H1 (cell line): ENCODE measurements at regions not wholly inside any gene's neighbourhood (a gene's known extent, or its start where the extent isn't known, plus 50 kb on each side); places are given as distances from the start of the nearest gene placed in this dataset.

ENCODE experiments used
- CTCF ChIA-PET: fragments of 300-600 bp; sonication (Branson Sonifier 250); formaldehyde crosslinking; loops from one replicate; lab custom pipeline; 2021; ENCODE audit not compliant: partially characterized antibody; lab: Charles Lee
- POLR2A ChIA-PET: fragments of 300-600 bp; sonication (Branson Sonifier 250); formaldehyde crosslinking; loops from one replicate; lab custom pipeline; 2021; ENCODE audit warnings: inconsistent platforms; ENCODE audit not compliant: partially characterized antibody; lab: Charles Lee
- DNase-seq, 2 experiments: peaks; one replicate each; pipeline versions ENCODE4 v3.0.0 to v3.0.0-alpha.2; 2010 to 2022; ENCODE audit warnings: low spot score in 2 of 2, low read depth in 1 of 2, mixed read lengths in 1 of 2
- FAIRE-seq: peaks from 2 replicates; lab custom pipeline; 2011; peaks lifted over from hg19 to GRCh38; lab: Jason Lieb, UNC
- H2AFZ ChIP-seq: 2 replicates; pipeline ENCODE4 v1.8.1; 2012; ENCODE audit warnings: low read length, inconsistent platforms
- H2AK5ac ChIP-seq: 2 replicates; pipeline ENCODE4 v1.6.1; 2013; ENCODE audit warnings: low read depth, low read length
- H2BK120ac ChIP-seq: replicated peaks from 2 replicates; pipeline ENCODE3; 2013; ENCODE audit warnings: low read depth, low read length, inconsistent platforms
- H2BK12ac ChIP-seq: 2 replicates; pipeline ENCODE4 v1.6.1; 2013; ENCODE audit warnings: low read depth, low read length
- H2BK15ac ChIP-seq: 2 replicates; pipeline ENCODE4 v1.6.1; 2013; ENCODE audit warnings: low read length
- H2BK20ac ChIP-seq: 2 replicates; pipeline ENCODE4 v1.6.1; 2013; ENCODE audit warnings: low read length
- H2BK5ac ChIP-seq: 2 replicates; pipeline ENCODE4 v1.6.1; 2013; ENCODE audit warnings: low read depth, low read length
- H3K14ac ChIP-seq: 2 replicates; pipeline ENCODE4 v1.6.1; 2013; ENCODE audit warnings: inconsistent platforms; ENCODE audit not compliant: insufficient read length
- H3K18ac ChIP-seq: 2 replicates; pipeline ENCODE4 v1.6.1; 2013; ENCODE audit warnings: low read length; ENCODE audit errors: extremely low read depth
- H3K23ac ChIP-seq: 2 replicates; pipeline ENCODE4 v1.6.1; 2013; ENCODE audit warnings: inconsistent platforms; ENCODE audit not compliant: insufficient read length
- H3K23me2 ChIP-seq: 2 replicates; pipeline ENCODE4 v1.6.1; 2013; ENCODE audit warnings: low read depth, low read length
- H3K27ac ChIP-seq: 2 replicates; pipeline ENCODE4 v1.6.1; 2011; ENCODE audit warnings: low read depth, low read length, inconsistent platforms
- H3K27me3 ChIP-seq, 4 experiments: replicated peaks in 1 of 4; 1 replicate in 1 of 4; 2 replicates in 3 of 4; pipeline versions ENCODE4 v1.6.1 to v1.8.1; 2011 to 2013; ENCODE audit warnings: low read length in 3 of 4, mild to moderate bottlenecking in 3 of 4, inconsistent platforms in 2 of 4, mixed read lengths in 2 of 4, moderate library complexity in 1 of 4; ENCODE audit not compliant: control insufficient read depth in 3 of 4, insufficient read depth in 3 of 4; ENCODE audit errors: extremely low read depth in 1 of 4
- H3K36me3 ChIP-seq, 4 experiments: 2 replicates each; pipeline versions ENCODE4 v1.6.1 to v1.8.1; 2011 to 2013; ENCODE audit warnings: mild to moderate bottlenecking in 4 of 4, low read length in 3 of 4, moderate library complexity in 2 of 4, control low read depth in 1 of 4, inconsistent platforms in 1 of 4; ENCODE audit not compliant: insufficient read depth in 4 of 4, control insufficient read depth in 2 of 4
- H3K4ac ChIP-seq: replicated peaks from 2 replicates; pipeline ENCODE3; 2013; ENCODE audit warnings: low read length, low read depth, mixed read lengths, inconsistent platforms; ENCODE audit not compliant: insufficient read length
- H3K4me1 ChIP-seq, 4 experiments: replicated peaks in 1 of 4; 1 replicate in 1 of 4; 2 replicates in 3 of 4; pipeline versions ENCODE4 v1.6.1 to v1.8.1; 2011 to 2013; ENCODE audit warnings: low read length in 3 of 4, inconsistent platforms in 2 of 4, mixed read lengths in 1 of 4; ENCODE audit not compliant: insufficient read depth in 4 of 4, control insufficient read depth in 3 of 4
- H3K4me2 ChIP-seq, 2 experiments: 2 replicates each; pipeline versions ENCODE4 v1.6.1 to v1.8.1; 2011 to 2013; ENCODE audit warnings: low read depth in 2 of 2, low read length in 2 of 2, control low read depth in 1 of 2, inconsistent platforms in 1 of 2, mild to moderate bottlenecking in 1 of 2; ENCODE audit not compliant: insufficient read depth in 1 of 2
- H3K4me3 ChIP-seq, 4 experiments: fragments of 200-600, 300-600 bp in 1 of 4; sonication (generic), shearing (Covaris generic), sonication (Bioruptor Twin) in 1 of 4; 2 replicates each; pipeline versions ENCODE4 v1.5.1 to v1.8.1; 2011 to 2016; ENCODE audit warnings: low read length in 4 of 4, low read depth in 3 of 4, control low read depth in 2 of 4, inconsistent platforms in 2 of 4, mild to moderate bottlenecking in 2 of 4, mixed read lengths in 1 of 4, moderate library complexity in 1 of 4; ENCODE audit not compliant: insufficient read depth in 2 of 4; ENCODE audit errors: extremely low read depth in 1 of 4
- H3K56ac ChIP-seq: replicated peaks from 2 replicates; pipeline ENCODE3; 2013; ENCODE audit warnings: low read depth, mild to moderate bottlenecking, mixed read lengths, low read length, inconsistent platforms; ENCODE audit not compliant: insufficient read length
- H3K79me1 ChIP-seq: 2 replicates; pipeline ENCODE4 v1.6.1; 2013; ENCODE audit warnings: low read depth, low read length, control low read depth
- H3K79me2 ChIP-seq, 2 experiments: 2 replicates each; pipeline versions ENCODE4 v1.6.1 to v1.8.1; 2012 to 2013; ENCODE audit warnings: low read length in 2 of 2, mild to moderate bottlenecking in 2 of 2, inconsistent platforms in 1 of 2; ENCODE audit not compliant: insufficient read depth in 2 of 2, control insufficient read depth in 1 of 2
- H3K9ac ChIP-seq, 4 experiments: replicated peaks in 1 of 4; 1 replicate in 1 of 4; 2 replicates in 3 of 4; pipeline versions ENCODE4 v1.6.1 to v1.8.1; 2011 to 2013; ENCODE audit warnings: low read depth in 3 of 4, low read length in 3 of 4, control low read depth in 2 of 4, mild to moderate bottlenecking in 2 of 4, moderate library complexity in 2 of 4, inconsistent platforms in 1 of 4; ENCODE audit errors: extremely low read depth in 1 of 4
- H3K9me3 ChIP-seq, 2 experiments: 2 replicates each; pipeline versions ENCODE4 v1.6.1 to v1.8.1; 2012 to 2013; ENCODE audit warnings: mild to moderate bottlenecking in 2 of 2, moderate library complexity in 2 of 2, control low read depth in 1 of 2, inconsistent platforms in 1 of 2, low read depth in 1 of 2, low read length in 1 of 2, mixed read lengths in 1 of 2; ENCODE audit not compliant: insufficient read depth in 2 of 2
- H4K20me1 ChIP-seq, 2 experiments: replicated peaks in 1 of 2; 2 replicates each; pipeline versions ENCODE3 to v1.8.1; 2011 to 2013; ENCODE audit warnings: inconsistent platforms in 2 of 2, low read length in 2 of 2, mild to moderate bottlenecking in 1 of 2; ENCODE audit not compliant: insufficient read depth in 2 of 2, control insufficient read depth in 1 of 2
- H4K5ac ChIP-seq: 2 replicates; pipeline ENCODE4 v1.6.1; 2013; ENCODE audit warnings: low read length, low read depth, mixed read lengths, inconsistent platforms; ENCODE audit not compliant: insufficient read length
- H4K8ac ChIP-seq: 2 replicates; pipeline ENCODE4 v1.8.0; 2013; ENCODE audit warnings: mild to moderate bottlenecking, moderate library complexity, low read length, inconsistent platforms; ENCODE audit not compliant: insufficient read depth; ENCODE audit errors: extremely low read depth
- H4K91ac ChIP-seq: replicated peaks from 2 replicates; pipeline ENCODE3; 2013; ENCODE audit warnings: low read length, mixed read lengths, inconsistent platforms; ENCODE audit not compliant: insufficient read length
- SIRT6 ChIP-seq: IDR thresholded peaks from one replicate; pipeline ENCODE4 v1.7.1; 2012; ENCODE audit warnings: low read length, inconsistent platforms
- SUZ12 ChIP-seq: fragments of 200-600 bp; sonication (generic); IDR thresholded peaks from 2 replicates; pipeline ENCODE4 v1.6.1; 2012; ENCODE audit warnings: mild to moderate bottlenecking, inconsistent platforms, low read length, moderate library complexity, mixed read lengths
- ZNF274 ChIP-seq: IDR thresholded peaks from 2 replicates; pipeline ENCODE4 v1.7.0; 2012; ENCODE audit warnings: low read length, borderline replicate concordance; ENCODE audit errors: extremely low read depth
- WGBS, 2 experiments: shearing (Covaris generic) in 1 of 2; methylation state at CpG; one replicate each; pipeline versions ENCODE4 v1.1.6 to v1.1.7; 2013 to 2015; ENCODE audit warnings: low lambda C conversion rate in 2 of 2, mixed read lengths in 2 of 2, inconsistent platforms in 1 of 2, low coverage in 1 of 2, missing lambda C conversion rate in 1 of 2; ENCODE audit not compliant: insufficient replicate concordance in 2 of 2, insufficient coverage in 1 of 2, insufficient read length in 1 of 2; ENCODE audit errors: extremely low coverage in 1 of 2, missing lambda C conversion rate in 1 of 2; 5-methylcytosine and 5-hydroxymethylcytosine counted together

- H3K9me3 ChIP-seq: no peaks in the 10 kb centered on the region
- H3K4me1 ChIP-seq: peaks cover 0 to 2% (median 0%) of the 10 kb centered on the region in 4 experiments; a peak in 1 of 7 replicates
- WGBS, 2 experiments: 76% methylated on average over 3 of the region's 3 CpGs; no CpG with 5 or more reads in 1 of the 2 experiments
- no peak overlapping the region for H4K5ac ChIP-seq
- H3K36me3 ChIP-seq: no peaks in the 10 kb centered on the region
- no peak overlapping the region for H2BK20ac ChIP-seq
- H3K23ac ChIP-seq: no peak overlapping the region
- 0 out of 4 replicates have a peak overlapping the region, but pooled peaks of 1 of the 2 experiments have one; percentile 35 for H3K4me2 ChIP-seq
- no peaks in the 10 kb centered on the region for H3K23me2 ChIP-seq
- H2AFZ ChIP-seq: no peak overlapping the region
- H4K20me1 ChIP-seq: no peaks in the 10 kb centered on the region
- no peak for FAIRE-seq
- CTCF ChIA-PET: no interaction called here
- H3K4ac ChIP-seq: no peak overlapping the region
- H3K27ac ChIP-seq: no peak overlapping the region
- DNase-seq: no peak
- no peak overlapping the region for H2AK5ac ChIP-seq
- H3K56ac ChIP-seq: no peak overlapping the region
- H3K14ac ChIP-seq: no peak overlapping the region
- no peak overlapping the region for H3K9ac ChIP-seq
- no peak overlapping the region for H2BK12ac ChIP-seq
- H2BK15ac ChIP-seq: no peak overlapping the region
- no peaks in the 10 kb centered on the region for H3K27me3 ChIP-seq
- no peaks in the 10 kb centered on the region for H3K79me2 ChIP-seq
- no peak overlapping the region for H3K4me3 ChIP-seq
- H2BK5ac ChIP-seq: no peak overlapping the region; the same call in 1 of the 2 replicates
- no peak overlapping the region for H3K18ac ChIP-seq
- no peak overlapping the region for H4K91ac ChIP-seq
- POLR2A ChIA-PET: no interaction called here
- H4K8ac ChIP-seq: no peak overlapping the region
- H3K79me1 ChIP-seq: no peaks in the 10 kb centered on the region
- no peak overlapping the region for H2BK120ac ChIP-seq
- TF ChIP-seq ZNF274 (no peak), SUZ12 (no peak), SIRT6 (no peak)
Observed at GRCh38 chr2:189260361-189260814, 80.8 kb upstream of the COL5A2 start.
